MCF 10A (cell line): ENCODE measurements at regions not wholly inside any gene's neighbourhood (a gene's known extent, or its start where the extent isn't known, plus 50 kb on each side); places are given as distances from the start of the nearest gene placed in this dataset.

Experiments
- BruUV-seq: library from RNA; stranded (reverse); fragments of 400-500 nt; replicated peaks from 2 replicates; lab custom pipeline; 2021; lab: Mats Ljungman, UMichigan
- CTCF ChIA-PET: fragments of 300-600 bp; sonication (Branson Sonifier 250); formaldehyde crosslinking; extraction: SDS; loops from one replicate; lab custom pipeline; 2021; ENCODE audit warnings: antibody characterized with exemption, inconsistent platforms; lab: Yijun Ruan, JAX
- POLR2A ChIA-PET: fragments of 300-600, 350-650 bp; sonication (Branson Sonifier 250); formaldehyde crosslinking; extraction: SDS; loops from one replicate; lab custom pipeline; 2020; ENCODE audit warnings: antibody characterized with exemption, inconsistent platforms; lab: Yijun Ruan, JAX
- DNase-seq: peaks from one replicate; pipeline ENCODE4 v3.0.0-alpha.2; 2018; ENCODE audit not compliant: unreplicated experiment
- H3K27ac Mint-ChIP-seq: one replicate; pipeline ENCODE4 v1.8.0; 2022; ENCODE audit warnings: mild to moderate bottlenecking, low read depth, mixed read lengths; ENCODE audit not compliant: unreplicated experiment
- H3K27me3 Mint-ChIP-seq: one replicate; pipeline ENCODE4 v1.8.0; 2022; ENCODE audit warnings: mixed read lengths; ENCODE audit not compliant: insufficient read depth, unreplicated experiment
- H3K36me3 Mint-ChIP-seq: one replicate; pipeline ENCODE4 v1.8.0; 2022; ENCODE audit warnings: mild to moderate bottlenecking, moderate library complexity, mixed read lengths; ENCODE audit not compliant: insufficient read depth, unreplicated experiment
- H3K4me1 Mint-ChIP-seq: one replicate; pipeline ENCODE4 v1.8.0; 2022; ENCODE audit warnings: mixed read lengths; ENCODE audit not compliant: insufficient read depth, unreplicated experiment
- H3K4me3 Mint-ChIP-seq: one replicate; pipeline ENCODE4 v1.8.0; 2022; ENCODE audit warnings: mild to moderate bottlenecking, moderate library complexity, mixed read lengths; ENCODE audit not compliant: unreplicated experiment
- H3K9me3 Mint-ChIP-seq: one replicate; pipeline ENCODE4 v1.8.0; 2022; ENCODE audit warnings: mixed read lengths; ENCODE audit not compliant: unreplicated experiment
- CTCF ChIP-seq: fragments of 200-600 bp; IDR thresholded peaks from one replicate; pipeline ENCODE4 v1.8.0; 2022; ENCODE audit warnings: antibody characterized with exemption, mild to moderate bottlenecking; ENCODE audit not compliant: unreplicated experiment
- intact Hi-C: fragments of 100-400 bp; cut with micrococcal nuclease; formaldehyde crosslinking; loops from 2 replicates; pipeline ENCODE4 v1.14.1; 2022

DNA sequence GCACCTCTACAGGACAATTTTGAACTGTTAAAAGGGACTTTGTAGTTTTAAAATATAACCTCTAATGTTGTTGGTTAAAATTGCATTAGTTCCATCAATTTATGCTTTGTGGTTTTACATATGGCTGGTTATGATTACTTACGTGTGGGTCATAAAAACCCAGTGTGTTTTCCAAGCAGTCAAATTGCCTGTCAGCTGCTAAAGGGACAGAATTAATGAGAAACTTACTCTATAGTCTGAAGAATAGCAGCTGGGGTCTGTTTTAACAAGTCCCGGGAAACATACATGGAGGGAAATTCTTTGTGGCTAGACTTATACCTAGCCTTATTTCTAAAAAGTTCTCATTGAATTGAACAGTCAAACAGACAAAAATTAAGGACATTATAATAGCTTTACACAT is 820.9 kb upstream of the ADGRL4 start:
- Mint-ChIP-seq H3K4me3 (no peak overlapping the region), H3K9me3 (no peaks in the 10 kb centered on the region), H3K4me1 (no peaks in the 10 kb centered on the region), H3K27me3 (no peaks in the 10 kb centered on the region), H3K36me3 (no peaks in the 10 kb centered on the region), H3K27ac (no peak overlapping the region)
- CTCF ChIA-PET, result no interaction called here
- no peak for TF ChIP-seq CTCF
- no TSS peak for BruUV-seq
- intact Hi-C loops, result no loop called here
- POLR2A ChIA-PET, result no interaction called here
- no peak for DNase-seq

GRCh38 chr1:79825551-79825950 is 819.0 kb upstream of the ADGRL4 start:
- ChIA-PET POLR2A (interaction anchor here (0.7 kb wide), 1 partner anchor 39 kb away, joined by 3 read pairs; no protein-coding TSS in a partner anchor), CTCF (no interaction called here)
- Mint-ChIP-seq H3K27ac (no peak overlapping the region), H3K9me3 (no peaks in the 10 kb centered on the region), H3K27me3 (no peaks in the 10 kb centered on the region), H3K4me3 (no peak overlapping the region), H3K36me3 (no peaks in the 10 kb centered on the region), H3K4me1 (no peaks in the 10 kb centered on the region)
- DNase-seq, result no peak
- TF ChIP-seq CTCF, result no peak
- no TSS peak for BruUV-seq
- intact Hi-C loops, result no loop called here

DNA sequence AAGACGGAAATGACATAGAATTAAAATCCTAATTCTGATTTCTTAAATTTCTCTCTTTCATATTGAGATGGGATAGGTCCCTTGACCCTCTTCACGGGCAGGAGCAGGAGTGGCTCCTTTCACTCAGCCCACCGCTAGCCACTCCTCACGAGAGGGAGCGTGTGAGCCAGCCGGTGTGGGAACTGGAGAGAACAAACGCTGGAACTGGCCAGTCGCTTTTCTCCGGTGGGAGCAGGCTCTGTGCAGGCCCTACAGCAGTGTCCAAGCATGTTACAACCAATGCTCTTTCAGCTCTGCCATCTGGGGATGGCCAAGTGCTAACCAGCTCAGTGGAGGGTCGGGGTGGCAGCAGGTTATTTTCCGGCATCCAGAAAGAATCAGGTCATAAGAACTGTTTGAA is 815.5 kb upstream of the ADGRL4 start:
- Mint-ChIP-seq H3K4me1 (no peaks in the 10 kb centered on the region), H3K27me3 (no peaks in the 10 kb centered on the region), H3K27ac (no peak overlapping the region), H3K4me3 (no peak overlapping the region), H3K9me3 (no peaks in the 10 kb centered on the region), H3K36me3 (no peaks in the 10 kb centered on the region)
- intact Hi-C loops, result no loop called here
- TF ChIP-seq CTCF, result no peak
- CTCF ChIA-PET, result interaction anchor here (1.2 to 1.3 kb wide), 2 partner anchors 10 to 18 kb away, joined by 3 read pairs; no protein-coding TSS in a partner anchor
- BruUV-seq, result no TSS peak
- POLR2A ChIA-PET, result no interaction called here
- DNase-seq, result no peak

DNA sequence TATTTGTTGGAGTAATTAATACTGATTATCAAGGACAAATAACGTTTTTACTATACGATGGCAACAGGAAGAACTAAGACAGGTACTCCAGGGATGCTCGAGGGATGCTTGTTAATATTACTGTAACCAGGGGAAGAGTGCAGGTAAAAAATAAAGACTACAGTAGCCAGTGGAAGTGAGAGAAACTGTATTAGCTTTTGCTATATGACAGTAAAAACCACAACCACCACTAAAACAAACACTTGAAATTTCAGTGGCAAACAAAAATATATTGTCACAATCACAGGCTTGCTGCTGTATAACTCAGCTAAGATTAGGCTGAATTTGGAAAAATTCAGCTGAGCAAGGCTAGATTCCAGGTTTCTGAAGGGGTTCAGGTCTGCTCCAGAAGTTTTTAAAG is 812.6 kb upstream of the ADGRL4 start:
- no peaks in the 10 kb centered on the region for H3K27me3 Mint-ChIP-seq
- no peak overlapping the region for H3K27ac Mint-ChIP-seq
- ChIA-PET CTCF (no interaction called here), POLR2A (no interaction called here)
- no peak for TF ChIP-seq CTCF
- H3K9me3 Mint-ChIP-seq, result no peaks in the 10 kb centered on the region
- DNase-seq, result no peak
- no peaks in the 10 kb centered on the region for H3K36me3 Mint-ChIP-seq
- no peaks in the 10 kb centered on the region for H3K4me1 Mint-ChIP-seq
- no peak overlapping the region for H3K4me3 Mint-ChIP-seq
- intact Hi-C loops, result no loop called here
- no TSS peak for BruUV-seq
